ENCODE measurements at regions not wholly inside any gene's neighbourhood (a gene's known extent, or its start where the extent isn't known, plus 50 kb on each side); places are given as distances from the start of the nearest gene placed in this dataset.
A peak's percentile ranks its signal among the peaks of the same experiment; 100 is the strongest.

- no peak for TF ChIP-seq CTCF (IDR thresholded peaks at IDR 0.05; ENCODE audit: insufficient read depth, low read depth, low read length, missing control alignments)
- no peak overlapping the region for H3K4me3 ChIP-seq (ENCODE audit: low read length)
- no peak for DNase-seq (ENCODE audit: low read depth)
These were observed 53.8 kb upstream of the DCP1A start for GRCh38 chr3:53401154-53401553.

GRCh38 chr3:53402326-53402725, 55.0 kb upstream of the DCP1A start:
- DNase-seq (ENCODE audit: low read depth), result no peak
- H3K4me3 ChIP-seq (ENCODE audit: low read length), result no peak overlapping the region
- TF ChIP-seq CTCF (IDR thresholded peaks at IDR 0.05; ENCODE audit: insufficient read depth, low read depth, low read length, missing control alignments), result no peak

- DNase-seq (ENCODE audit: low read depth), result peak; percentile 2
- H3K4me3 ChIP-seq (ENCODE audit: low read length), result no peak overlapping the region
- no peak for TF ChIP-seq CTCF (IDR thresholded peaks at IDR 0.05; ENCODE audit: insufficient read depth, low read depth, low read length, missing control alignments)
These were observed 64.0 kb upstream of the DCP1A start for GRCh38 chr3:53411371-53411770.

GRCh38 chr3:53412953-53413352, 65.6 kb upstream of the DCP1A start:
- DNase-seq (ENCODE audit: low read depth), result no peak
- no peak overlapping the region for H3K4me3 ChIP-seq (ENCODE audit: low read length)
- no peak for TF ChIP-seq CTCF (IDR thresholded peaks at IDR 0.05; ENCODE audit: insufficient read depth, low read depth, low read length, missing control alignments)

- no peak for TF ChIP-seq CTCF (IDR thresholded peaks at IDR 0.05; ENCODE audit: insufficient read depth, low read depth, low read length, missing control alignments)
- DNase-seq (ENCODE audit: low read depth), result no peak
- H3K4me3 ChIP-seq (ENCODE audit: low read length), result no peak overlapping the region
These were observed 69.2 kb upstream of the DCP1A start for GRCh38 chr3:53416530-53416929.

GRCh38 chr3:53420831-53421230, 73.5 kb upstream of the DCP1A start:
- TF ChIP-seq CTCF (IDR thresholded peaks at IDR 0.05; ENCODE audit: insufficient read depth, low read depth, low read length, missing control alignments), result no peak
- no peak overlapping the region for H3K4me3 ChIP-seq (ENCODE audit: low read length)
- no peak for DNase-seq (ENCODE audit: low read depth)

GRCh38 chr3:53422954-53423698, 71.3 kb upstream of the CACNA1D start:
- no peak overlapping the region for H3K4me3 ChIP-seq (ENCODE audit: low read length)
- no peak for DNase-seq (ENCODE audit: low read depth)
- TF ChIP-seq CTCF (IDR thresholded peaks at IDR 0.05; ENCODE audit: insufficient read depth, low read depth, low read length, missing control alignments), result no peak
